Activated naive CD8-positive, alpha-beta T cell treated with anti-CD3 and anti-CD28 coated beads for 36 hours (primary cell): ENCODE measurements at regions not wholly inside any gene's neighbourhood (a gene's known extent, or its start where the extent isn't known, plus 50 kb on each side); places are given as distances from the start of the nearest gene placed in this dataset.
A peak's percentile ranks its signal among the peaks of the same experiment; 100 is the strongest.

ENCODE experiments used
- DNase-seq: peaks from one replicate; pipeline ENCODE4 v3.0.0; 2021
- H3K27ac Mint-ChIP-seq: one replicate; pipeline ENCODE4 v1.8.0; 2022; ENCODE audit warnings: mild to moderate bottlenecking, moderate library complexity, mixed read lengths
- H3K27me3 Mint-ChIP-seq: one replicate; pipeline ENCODE4 v1.8.0; 2022; ENCODE audit warnings: mild to moderate bottlenecking, mixed read lengths
- H3K36me3 Mint-ChIP-seq: one replicate; pipeline ENCODE4 v1.8.0; 2021; ENCODE audit warnings: mild to moderate bottlenecking, mixed read lengths
- H3K4me1 Mint-ChIP-seq: one replicate; pipeline ENCODE4 v1.8.0; 2021; ENCODE audit warnings: mixed read lengths
- H3K4me3 Mint-ChIP-seq: one replicate; pipeline ENCODE4 v1.8.0; 2022; ENCODE audit warnings: mild to moderate bottlenecking, moderate library complexity, mixed read lengths
- H3K9me3 Mint-ChIP-seq: one replicate; pipeline ENCODE4 v1.8.0; 2022; ENCODE audit warnings: mixed read lengths

- Mint-ChIP-seq H3K9me3 (peaks cover 2% of the 10 kb centered on the region), H3K4me1 (no peaks in the 10 kb centered on the region), H3K27ac (no peak overlapping the region), H3K27me3 (no peaks in the 10 kb centered on the region), H3K36me3 (no peaks in the 10 kb centered on the region), H3K4me3 (no peak overlapping the region)
- DNase-seq = no peak
Observed at GRCh38 chr4:111178231-111178630, 555.4 kb upstream of the PITX2 start.

GRCh38 chr4:111187108-111187507 lies 564.2 kb upstream of the PITX2 start:
- Mint-ChIP-seq H3K9me3 (peaks cover 6% of the 10 kb centered on the region), H3K27me3 (no peaks in the 10 kb centered on the region), H3K27ac (no peak overlapping the region), H3K36me3 (no peaks in the 10 kb centered on the region), H3K4me1 (no peaks in the 10 kb centered on the region), H3K4me3 (no peak overlapping the region)
- no peak for DNase-seq

GRCh38 chr4:111198446-111198845 lies 575.6 kb upstream of the PITX2 start:
- Mint-ChIP-seq H3K27ac (no peak overlapping the region), H3K36me3 (no peaks in the 10 kb centered on the region), H3K4me1 (no peaks in the 10 kb centered on the region), H3K9me3 (peaks cover 6% of the 10 kb centered on the region), H3K27me3 (no peaks in the 10 kb centered on the region), H3K4me3 (no peak overlapping the region)
- DNase-seq = no peak

- DNase-seq = no peak
- Mint-ChIP-seq H3K4me3 (no peak overlapping the region), H3K27ac (no peak overlapping the region), H3K27me3 (no peaks in the 10 kb centered on the region), H3K4me1 (no peaks in the 10 kb centered on the region), H3K36me3 (no peaks in the 10 kb centered on the region), H3K9me3 (no peaks in the 10 kb centered on the region)
Observed at GRCh38 chr4:111204797-111205196, 581.9 kb upstream of the PITX2 start.

- Mint-ChIP-seq H3K4me3 (no peak overlapping the region), H3K9me3 (no peaks in the 10 kb centered on the region), H3K4me1 (no peaks in the 10 kb centered on the region), H3K36me3 (no peaks in the 10 kb centered on the region), H3K27me3 (no peaks in the 10 kb centered on the region), H3K27ac (no peak overlapping the region)
- DNase-seq = no peak
Observed at GRCh38 chr4:111208970-111209369, 586.1 kb upstream of the PITX2 start.

GRCh38 chr4:111209706-111210105 lies 586.8 kb upstream of the PITX2 start:
- H3K27me3 Mint-ChIP-seq = no peaks in the 10 kb centered on the region
- H3K36me3 Mint-ChIP-seq = no peaks in the 10 kb centered on the region
- H3K4me3 Mint-ChIP-seq = no peak overlapping the region
- no peak for DNase-seq
- H3K4me1 Mint-ChIP-seq = no peaks in the 10 kb centered on the region
- no peak overlapping the region for H3K27ac Mint-ChIP-seq
- H3K9me3 Mint-ChIP-seq = no peaks in the 10 kb centered on the region

- peak overlapping the region; percentile 34 for H3K27ac Mint-ChIP-seq
- DNase-seq = no peak
- no peaks in the 10 kb centered on the region for H3K36me3 Mint-ChIP-seq
- H3K27me3 Mint-ChIP-seq = no peaks in the 10 kb centered on the region
- H3K9me3 Mint-ChIP-seq = no peaks in the 10 kb centered on the region
- no peaks in the 10 kb centered on the region for H3K4me1 Mint-ChIP-seq
- H3K4me3 Mint-ChIP-seq = no peak overlapping the region
Observed at GRCh38 chr4:111210595-111210994, 587.7 kb upstream of the PITX2 start.

GRCh38 chr4:111213531-111213930 lies 590.7 kb upstream of the PITX2 start:
- no peaks in the 10 kb centered on the region for H3K9me3 Mint-ChIP-seq
- no peak overlapping the region for H3K27ac Mint-ChIP-seq
- H3K4me3 Mint-ChIP-seq = no peak overlapping the region

GRCh38 chr4:111214371-111214770 lies 591.5 kb upstream of the PITX2 start:
- H3K4me1 Mint-ChIP-seq = no peaks in the 10 kb centered on the region
- no peak overlapping the region for H3K27ac Mint-ChIP-seq
- H3K27me3 Mint-ChIP-seq = no peaks in the 10 kb centered on the region
- no peak overlapping the region for H3K4me3 Mint-ChIP-seq
- no peak for DNase-seq
- H3K36me3 Mint-ChIP-seq = no peaks in the 10 kb centered on the region
- no peaks in the 10 kb centered on the region for H3K9me3 Mint-ChIP-seq

More at GRCh38 chr4:111213531-111213930, 590.7 kb upstream of the PITX2 start:
- DNase-seq = no peak
- H3K4me1 Mint-ChIP-seq = no peaks in the 10 kb centered on the region
- H3K36me3 Mint-ChIP-seq = no peaks in the 10 kb centered on the region
- H3K27me3 Mint-ChIP-seq = no peaks in the 10 kb centered on the region

GRCh38 chr4:111215755-111216154 lies 592.9 kb upstream of the PITX2 start:
- Mint-ChIP-seq H3K4me1 (no peaks in the 10 kb centered on the region), H3K9me3 (no peaks in the 10 kb centered on the region), H3K36me3 (no peaks in the 10 kb centered on the region), H3K27me3 (no peaks in the 10 kb centered on the region), H3K27ac (no peak overlapping the region), H3K4me3 (no peak overlapping the region)
- DNase-seq = no peak

GRCh38 chr4:111216791-111217190 lies 593.9 kb upstream of the PITX2 start:
- H3K36me3 Mint-ChIP-seq = no peaks in the 10 kb centered on the region
- no peaks in the 10 kb centered on the region for H3K9me3 Mint-ChIP-seq
- H3K27ac Mint-ChIP-seq = no peak overlapping the region
- no peak overlapping the region for H3K4me3 Mint-ChIP-seq
- H3K27me3 Mint-ChIP-seq = no peaks in the 10 kb centered on the region
- no peak for DNase-seq
- H3K4me1 Mint-ChIP-seq = no peaks in the 10 kb centered on the region

GRCh38 chr4:111221371-111221770 lies 598.5 kb upstream of the PITX2 start:
- H3K36me3 Mint-ChIP-seq = no peaks in the 10 kb centered on the region
- no peak overlapping the region for H3K4me3 Mint-ChIP-seq
- H3K9me3 Mint-ChIP-seq = no peaks in the 10 kb centered on the region
- DNase-seq = no peak
- H3K27me3 Mint-ChIP-seq = no peaks in the 10 kb centered on the region
- no peak overlapping the region for H3K27ac Mint-ChIP-seq
- H3K4me1 Mint-ChIP-seq = no peaks in the 10 kb centered on the region

GRCh38 chr4:111228396-111228795 lies 605.5 kb upstream of the PITX2 start:
- DNase-seq = no peak
- no peaks in the 10 kb centered on the region for H3K4me1 Mint-ChIP-seq
- H3K36me3 Mint-ChIP-seq = no peaks in the 10 kb centered on the region
- no peak overlapping the region for H3K4me3 Mint-ChIP-seq
- no peaks in the 10 kb centered on the region for H3K9me3 Mint-ChIP-seq
- H3K27me3 Mint-ChIP-seq = no peaks in the 10 kb centered on the region
- H3K27ac Mint-ChIP-seq = no peak overlapping the region

GRCh38 chr4:111228874-111229273 lies 606.0 kb upstream of the PITX2 start:
- H3K4me3 Mint-ChIP-seq = no peak overlapping the region
- DNase-seq = no peak
- no peaks in the 10 kb centered on the region for H3K9me3 Mint-ChIP-seq
- H3K36me3 Mint-ChIP-seq = no peaks in the 10 kb centered on the region
- no peaks in the 10 kb centered on the region for H3K27me3 Mint-ChIP-seq
- H3K4me1 Mint-ChIP-seq = no peaks in the 10 kb centered on the region
- H3K27ac Mint-ChIP-seq = no peak overlapping the region

GRCh38 chr4:111230265-111230664 lies 607.4 kb upstream of the PITX2 start:
- Mint-ChIP-seq H3K4me1 (no peaks in the 10 kb centered on the region), H3K27ac (no peak overlapping the region), H3K36me3 (no peaks in the 10 kb centered on the region), H3K9me3 (no peaks in the 10 kb centered on the region), H3K27me3 (no peaks in the 10 kb centered on the region), H3K4me3 (no peak overlapping the region)
- no peak for DNase-seq

- Mint-ChIP-seq H3K36me3 (no peaks in the 10 kb centered on the region), H3K4me3 (no peak overlapping the region), H3K9me3 (no peaks in the 10 kb centered on the region), H3K27ac (no peak overlapping the region), H3K27me3 (no peaks in the 10 kb centered on the region), H3K4me1 (no peaks in the 10 kb centered on the region)
- DNase-seq = no peak
Observed at GRCh38 chr4:111231281-111231680, 608.4 kb upstream of the PITX2 start.

GRCh38 chr4:111234939-111235338 lies 612.1 kb upstream of the PITX2 start:
- Mint-ChIP-seq H3K9me3 (no peaks in the 10 kb centered on the region), H3K36me3 (no peaks in the 10 kb centered on the region), H3K4me3 (no peak overlapping the region), H3K27me3 (no peaks in the 10 kb centered on the region), H3K27ac (no peak overlapping the region), H3K4me1 (no peaks in the 10 kb centered on the region)
- DNase-seq = no peak
